Liver (tissue), 7 donors: ENCODE measurements at regions not wholly inside any gene's neighbourhood (a gene's known extent, or its start where the extent isn't known, plus 50 kb on each side); places are given as distances from the start of the nearest gene placed in this dataset.

Experiments used
- DNase-seq: peaks from one replicate; pipeline ENCODE4 v3.0.0-alpha.2; 2017; ENCODE audit warnings: low spot score
- H3K27ac ChIP-seq, 2 donors: one replicate each; pipeline ENCODE4 v1.7.0; 2013; ENCODE audit warnings: inconsistent platforms in 2 of 2, low read length in 2 of 2, control low read depth in 1 of 2, low read depth in 1 of 2, mild to moderate bottlenecking in 1 of 2
- H3K27me3 ChIP-seq, 4 donors: one replicate each; pipeline versions ENCODE4 v1.6.1 to v1.7.0; 2013; ENCODE audit warnings: low read length in 3 of 4, inconsistent platforms in 1 of 4, mild to moderate bottlenecking in 1 of 4, moderate library complexity in 1 of 4; ENCODE audit not compliant: control insufficient read depth in 4 of 4, insufficient read depth in 4 of 4
- H3K36me3 ChIP-seq, 4 donors: one replicate each; pipeline versions ENCODE4 v1.6.1 to v1.7.0; 2013; ENCODE audit warnings: low read length in 3 of 4, mild to moderate bottlenecking in 3 of 4, low read depth in 1 of 4, moderate library complexity in 1 of 4; ENCODE audit not compliant: control insufficient read depth in 4 of 4, insufficient read depth in 3 of 4
- H3K4me1 ChIP-seq, 4 donors: one replicate each; pipeline versions ENCODE4 v1.6.1 to v1.7.0; 2013; ENCODE audit warnings: low read length in 3 of 4, mild to moderate bottlenecking in 3 of 4, moderate library complexity in 1 of 4; ENCODE audit not compliant: control insufficient read depth in 4 of 4, insufficient read depth in 4 of 4
- H3K4me3 ChIP-seq, 3 donors: one replicate each; pipeline versions ENCODE4 v1.6.1 to v1.7.0; 2013; ENCODE audit warnings: low read length in 3 of 3, control low read depth in 1 of 3, low read depth in 1 of 3, mild to moderate bottlenecking in 1 of 3
- H3K9ac ChIP-seq, 2 donors: one replicate each; pipeline ENCODE4 v1.7.0; 2013; ENCODE audit warnings: low read length in 2 of 2, mild to moderate bottlenecking in 2 of 2, moderate library complexity in 2 of 2, control low read depth in 1 of 2, low read depth in 1 of 2
- H3K9me3 ChIP-seq, 4 donors: one replicate each; pipeline versions ENCODE4 v1.6.1 to v1.7.0; 2013; ENCODE audit warnings: low read length in 3 of 4; ENCODE audit not compliant: control insufficient read depth in 4 of 4
- EGR1 ChIP-seq, 2 donors: IDR thresholded peaks; 2 replicates each; pipeline ENCODE4 v1.6.1; 2016 to 2018; ENCODE audit warnings: antibody characterized with exemption in 2 of 2, low read depth in 2 of 2
- FOXA1 ChIP-seq: IDR thresholded peaks from 2 replicates; pipeline ENCODE4 v1.6.1; 2016; ENCODE audit warnings: antibody characterized with exemption
- HNF4A ChIP-seq, 2 donors: conservative IDR thresholded peaks; 2 replicates each; pipeline ENCODE4 v1.6.1; 2016; ENCODE audit warnings: antibody characterized with exemption in 2 of 2, mild to moderate bottlenecking in 2 of 2
- HNF4G ChIP-seq: IDR thresholded peaks from 2 replicates; pipeline ENCODE4 v1.6.1; 2016; ENCODE audit warnings: antibody characterized with exemption
- JUND ChIP-seq, 2 donors: IDR thresholded peaks; 2 replicates each; pipeline ENCODE4 v1.6.1; 2016; ENCODE audit warnings: antibody characterized with exemption in 2 of 2
- MAX ChIP-seq: IDR thresholded peaks from 2 replicates; pipeline ENCODE4 v1.6.1; 2016; ENCODE audit warnings: antibody characterized with exemption
- NR2F2 ChIP-seq: IDR thresholded peaks from 2 replicates; pipeline ENCODE4 v1.6.1; 2016; ENCODE audit warnings: antibody characterized with exemption
- RAD21 ChIP-seq, 2 donors: IDR thresholded peaks; 2 replicates each; pipeline ENCODE4 v1.6.1; 2016; ENCODE audit warnings: antibody characterized with exemption in 2 of 2, mild to moderate bottlenecking in 2 of 2
- RXRA ChIP-seq, 2 donors: IDR thresholded peaks; 2 replicates each; pipeline ENCODE4 v1.6.1; 2017 to 2018; ENCODE audit warnings: antibody characterized with exemption in 2 of 2, mild to moderate bottlenecking in 1 of 2
- TAF1 ChIP-seq: conservative IDR thresholded peaks from 2 replicates; pipeline ENCODE4 v1.6.1; 2016; ENCODE audit warnings: antibody characterized with exemption, mild to moderate bottlenecking
- YY1 ChIP-seq: IDR thresholded peaks from 2 replicates; pipeline ENCODE4 v1.6.1; 2016; ENCODE audit warnings: antibody characterized with exemption, mild to moderate bottlenecking
- ZBTB33 ChIP-seq: IDR thresholded peaks from 2 replicates; pipeline ENCODE4 v1.6.1; 2016; ENCODE audit warnings: antibody characterized with exemption
- WGBS: extraction: QIAGEN DNeasy Blood & Tissue Kit; methylation state at CpG from one replicate; pipeline ENCODE4 v1.1.7; 2013; 5-methylcytosine and 5-hydroxymethylcytosine counted together
- donor health status: healthy.
- donor health status: healthy.
- donor health status: healthy.
- donor health status: healthy.

- DNase-seq = no peak
- Histone ChIP-seq H3K4me3 (no peak overlapping the region), H3K27me3 (peaks cover 0 to 2% (median 0%) of the 10 kb centered on the region in 4 donors), H3K9ac (no peak overlapping the region), H3K4me1 (no peaks in the 10 kb centered on the region), H3K36me3 (no peaks in the 10 kb centered on the region), H3K9me3 (peaks cover 0 to 7% (median 1%) of the 10 kb centered on the region in 4 donors), H3K27ac (no peak overlapping the region)
- TF ChIP-seq MAX = no peak
- no peak for TF ChIP-seq TAF1
- no peak for TF ChIP-seq EGR1 (IDR thresholded peaks at IDR 0.05; ENCODE audit: low read depth in 2 of 2)
- no peak for TF ChIP-seq FOXA1
- no peak for TF ChIP-seq RXRA (IDR thresholded peaks at IDR 0.05)
- 73% methylated on average over 7 of the region's 7 CpGs for WGBS
Observed at GRCh38 chr17:74082886-74083285, 120.6 kb upstream of the RPL38 start.

- TF ChIP-seq HNF4G = no peak
- no peak for TF ChIP-seq RAD21 (IDR thresholded peaks at IDR 0.05)
- TF ChIP-seq NR2F2 = no peak
- TF ChIP-seq JUND (IDR thresholded peaks at IDR 0.05) = no peak
- TF ChIP-seq YY1 = no peak
- no peak for TF ChIP-seq HNF4A (conservative IDR thresholded peaks at IDR 0.05)
Observed at GRCh38 chr17:74083321-74083720, 120.2 kb upstream of the RPL38 start.

GRCh38 chr17:74085434-74085833, 118.0 kb upstream of the RPL38 start:
- H3K4me1 ChIP-seq = no peaks in the 10 kb centered on the region
- no peak for TF ChIP-seq ZBTB33
- no peak for TF ChIP-seq NR2F2
- WGBS = 46% methylated on average over 3 of the region's 3 CpGs

More at GRCh38 chr17:74083321-74083720, 120.2 kb upstream of the RPL38 start:
- Histone ChIP-seq H3K4me1 (no peaks in the 10 kb centered on the region), H3K9me3 (peaks cover 0 to 7% (median 1%) of the 10 kb centered on the region in 4 donors), H3K36me3 (no peaks in the 10 kb centered on the region), H3K27me3 (peaks cover 0 to 2% (median 0%) of the 10 kb centered on the region in 4 donors), H3K4me3 (no peak overlapping the region), H3K27ac (no peak overlapping the region), H3K9ac (no peak overlapping the region)
- no peak for DNase-seq
- WGBS = 33% methylated on average over 3 of the region's 3 CpGs

GRCh38 chr17:74087002-74087585, 116.4 kb upstream of the RPL38 start:
- Histone ChIP-seq H3K36me3 (no peaks in the 10 kb centered on the region), H3K4me3 (no peak overlapping the region), H3K27ac (no peak overlapping the region), H3K4me1 (no peaks in the 10 kb centered on the region), H3K9me3 (peaks cover 0 to 13% (median 9%) of the 10 kb centered on the region in 4 donors), H3K9ac (no peak overlapping the region), H3K27me3 (peaks cover 0 to 2% (median 0%) of the 10 kb centered on the region in 4 donors)
- TF ChIP-seq MAX = no peak
- 65% methylated on average over 9 of the region's 9 CpGs for WGBS
- DNase-seq = no peak

More at GRCh38 chr17:74085434-74085833, 118.0 kb upstream of the RPL38 start:
- no peak for DNase-seq
- Histone ChIP-seq H3K9me3 (peaks cover 0 to 7% (median 3%) of the 10 kb centered on the region in 4 donors), H3K27me3 (peaks cover 0 to 2% (median 0%) of the 10 kb centered on the region in 4 donors), H3K27ac (no peak overlapping the region), H3K4me3 (no peak overlapping the region), H3K36me3 (no peaks in the 10 kb centered on the region), H3K9ac (no peak overlapping the region)
